GM19193 (cell line): ENCODE measurements at regions not wholly inside any gene's neighbourhood (a gene's known extent, or its start where the extent isn't known, plus 50 kb on each side); places are given as distances from the start of the nearest gene placed in this dataset.

ENCODE experiments used
- POLR2A ChIP-seq: IDR thresholded peaks from 4 replicates; pipeline ENCODE4 v1.6.1; 2011; ENCODE audit not compliant: insufficient read depth, insufficient read length; ENCODE audit errors: extremely low read depth

- no peak for TF ChIP-seq POLR2A
Measured at GRCh38 chr9:130755377-130756007, 61.9 kb downstream of the EXOSC2 start.

GRCh38 chr9:130756037-130756436 lies 62.5 kb downstream of the EXOSC2 start:
- TF ChIP-seq POLR2A = no peak

- TF ChIP-seq POLR2A = no peak
Measured at GRCh38 chr9:130756455-130757152, 63.0 kb downstream of the EXOSC2 start.

- no peak for TF ChIP-seq POLR2A
Measured at GRCh38 chr9:130759738-130760137, 66.2 kb downstream of the EXOSC2 start.

- TF ChIP-seq POLR2A = no peak
Measured at GRCh38 chr9:130763331-130764171, 70.0 kb downstream of the EXOSC2 start.

- TF ChIP-seq POLR2A = no peak
Measured at GRCh38 chr9:130765137-130766020, 69.7 kb upstream of the ABL1 start.

GRCh38 chr9:130766021-130766926 lies 68.8 kb upstream of the ABL1 start:
- TF ChIP-seq POLR2A = no peak

- TF ChIP-seq POLR2A = no peak
Measured at GRCh38 chr9:130766927-130767307, 68.1 kb upstream of the ABL1 start.

GRCh38 chr9:130768265-130768664 lies 66.8 kb upstream of the ABL1 start:
- peak; percentile 18 for TF ChIP-seq POLR2A

- TF ChIP-seq POLR2A = no peak
Measured at GRCh38 chr9:130768891-130769403, 66.1 kb upstream of the ABL1 start.

- no peak for TF ChIP-seq POLR2A
Measured at GRCh38 chr9:130770093-130770492, 65.0 kb upstream of the ABL1 start.

GRCh38 chr9:130770679-130771442 lies 64.2 kb upstream of the ABL1 start:
- TF ChIP-seq POLR2A = no peak

GRCh38 chr9:130772185-130772584 lies 62.9 kb upstream of the ABL1 start:
- TF ChIP-seq POLR2A = no peak
